GM23338 (cell line): ENCODE measurements at regions not wholly inside any gene's neighbourhood (a gene's known extent, or its start where the extent isn't known, plus 50 kb on each side); places are given as distances from the start of the nearest gene placed in this dataset.

Experiments
- ATAC-seq: fragments of 200-7000 bp; cut with Tn5 transposase; 3 replicates; pipeline ENCODE4 v1.9.1; 2020
- DNase-seq: peaks from one replicate; pipeline ENCODE4 v3.0.0-alpha.2; 2015; ENCODE audit warnings: low spot score
- H2AFZ ChIP-seq: fragments of 200-600 bp; sonication (generic); 2 replicates; pipeline ENCODE4 v1.8.0; 2016; ENCODE audit warnings: antibody characterized with exemption, mild to moderate bottlenecking, moderate library complexity
- H3F3A ChIP-seq: fragments of 200-600 bp; sonication (generic); replicated peaks from 2 replicates; pipeline ENCODE4 v1.8.0; 2017; ENCODE audit warnings: antibody characterized with exemption, mixed run types, low read depth
- H3K27ac ChIP-seq: fragments of 200-600 bp; sonication (generic); 2 replicates; pipeline ENCODE4 v1.6.1; 2016; ENCODE audit warnings: low read depth
- H3K27me3 ChIP-seq: fragments of 200-600 bp; sonication (generic); 2 replicates; pipeline ENCODE4 v1.8.0; 2016; ENCODE audit warnings: mild to moderate bottlenecking, mixed run types, moderate library complexity; ENCODE audit not compliant: insufficient read depth
- H3K36me3 ChIP-seq: fragments of 200-600 bp; sonication (generic); 2 replicates; pipeline ENCODE4 v1.8.0; 2016; ENCODE audit warnings: mild to moderate bottlenecking; ENCODE audit not compliant: insufficient read depth
- H3K4me1 ChIP-seq: fragments of 200-600 bp; sonication (generic); 2 replicates; pipeline ENCODE4 v1.8.0; 2016; ENCODE audit warnings: mild to moderate bottlenecking, moderate library complexity; ENCODE audit not compliant: insufficient read depth
- H3K4me2 ChIP-seq: fragments of 200-600 bp; sonication (generic); 2 replicates; pipeline ENCODE4 v1.7.1; 2017; ENCODE audit warnings: mixed run types
- H3K4me3 ChIP-seq: fragments of 200-600 bp; sonication (generic); 2 replicates; pipeline ENCODE4 v1.6.1; 2016; ENCODE audit warnings: mixed run types
- H3K79me2 ChIP-seq: fragments of 200-600 bp; sonication (generic); replicated peaks from 2 replicates; pipeline ENCODE4 v1.8.0; 2017; ENCODE audit warnings: mild to moderate bottlenecking; ENCODE audit not compliant: insufficient read depth
- H3K9me2 ChIP-seq: fragments of 200-600 bp; sonication (generic); 2 replicates; pipeline ENCODE4 v1.8.0; 2017; ENCODE audit not compliant: insufficient read depth
- H4K20me1 ChIP-seq: fragments of 200-600 bp; sonication (generic); replicated peaks from 2 replicates; pipeline ENCODE4 v1.8.0; 2017; ENCODE audit warnings: mild to moderate bottlenecking; ENCODE audit not compliant: insufficient read depth
- H3K27ac Mint-ChIP-seq: 2 replicates; pipeline ENCODE4 v1.8.0; 2020; ENCODE audit warnings: inconsistent platforms, mild to moderate bottlenecking, moderate library complexity, mixed read lengths
- H3K27me3 Mint-ChIP-seq: 3 replicates; pipeline ENCODE4 v1.8.0; 2022; ENCODE audit warnings: low read depth, mild to moderate bottlenecking, moderate library complexity, mixed read lengths, inconsistent platforms; ENCODE audit not compliant: insufficient read depth, poor library complexity
- H3K36me3 Mint-ChIP-seq: 3 replicates; pipeline ENCODE4 v1.8.0; 2021; ENCODE audit warnings: low read depth, mild to moderate bottlenecking, inconsistent platforms, moderate library complexity, mixed read lengths
- H3K4me1 Mint-ChIP-seq: 3 replicates; pipeline ENCODE4 v1.8.0; 2020; ENCODE audit warnings: mild to moderate bottlenecking, inconsistent platforms, mixed read lengths
- H3K4me3 Mint-ChIP-seq: 3 replicates; pipeline ENCODE4 v1.8.0; 2021; ENCODE audit warnings: moderate library complexity, mild to moderate bottlenecking, inconsistent platforms, mixed read lengths
- H3K9me3 Mint-ChIP-seq: 3 replicates; pipeline ENCODE4 v1.8.0; 2020; ENCODE audit warnings: moderate library complexity, mild to moderate bottlenecking, inconsistent platforms, mixed read lengths
- CREB1 ChIP-seq: fragments of 250-450 bp; sonication (Bioruptor Pico); IDR thresholded peaks from 2 replicates; pipeline ENCODE4 v1.5.0; 2020; ENCODE audit warnings: low read depth, mild to moderate bottlenecking, moderate library complexity
- EZH2 ChIP-seq: fragments of 200-600 bp; sonication (generic); IDR thresholded peaks from one replicate; pipeline ENCODE4 v1.8.0; 2017; ENCODE audit warnings: antibody characterized with exemption, mild to moderate bottlenecking, low read depth; ENCODE audit not compliant: unreplicated experiment
- EZH2phosphoT487 ChIP-seq: fragments of 200-600 bp; sonication (generic); IDR thresholded peaks from one replicate; pipeline ENCODE4 v1.8.1; 2018; ENCODE audit warnings: antibody characterized with exemption; ENCODE audit not compliant: unreplicated experiment
- JUNB ChIP-seq: IDR thresholded peaks from one replicate; pipeline ENCODE4 v1.6.1; 2016; ENCODE audit warnings: antibody characterized with exemption; ENCODE audit not compliant: unreplicated experiment
- NANOG ChIP-seq: IDR thresholded peaks from 2 replicates; pipeline ENCODE4 v1.6.1; 2016; ENCODE audit warnings: antibody characterized with exemption, borderline replicate concordance
- POLR2AphosphoS5 ChIP-seq: IDR thresholded peaks from 2 replicates; pipeline ENCODE4 v1.6.1; 2016; ENCODE audit warnings: antibody characterized with exemption, low read depth
- REST ChIP-seq: IDR thresholded peaks from one replicate; pipeline ENCODE4 v1.6.1; 2018; ENCODE audit warnings: antibody characterized with exemption; ENCODE audit not compliant: unreplicated experiment
- STAT1 ChIP-seq: IDR thresholded peaks from one replicate; pipeline ENCODE4 v1.6.1; 2016; ENCODE audit warnings: antibody characterized with exemption; ENCODE audit not compliant: unreplicated experiment
- ZNF114 ChIP-seq: fragments of 250-450 bp; sonication (Bioruptor Pico); IDR thresholded peaks from 2 replicates; pipeline ENCODE4 v1.5.0; 2020; ENCODE audit warnings: mild to moderate bottlenecking, moderate library complexity
- ZNF331 ChIP-seq: fragments of 250-450 bp; sonication (Bioruptor Pico); IDR thresholded peaks from 2 replicates; pipeline ENCODE4 v1.5.0; 2020; ENCODE audit warnings: low read depth, mild to moderate bottlenecking, moderate library complexity
- TF ChIP-seq, protein P1 (sequence below), 2 experiments: fragments of 200-600 bp in 1 of 2; sonication (generic) in 1 of 2; conservative IDR thresholded peaks; 2 replicates each; pipeline versions ENCODE4 v1.5.1 to v1.6.1; 2016 to 2017; ENCODE audit warnings: antibody characterized with exemption in 2 of 2, low read depth in 2 of 2, mild to moderate bottlenecking in 2 of 2, moderate library complexity in 1 of 2
- TF ChIP-seq, protein P2 (sequence below): fragments of 250-450 bp; sonication (Bioruptor Pico); IDR thresholded peaks from 2 replicates; pipeline ENCODE4 v1.5.0; 2020; ENCODE audit warnings: mild to moderate bottlenecking, moderate library complexity
- TF ChIP-seq, protein P3 (sequence below): IDR thresholded peaks from 2 replicates; pipeline ENCODE4 v1.6.1; 2016; ENCODE audit warnings: antibody characterized with exemption

- H2AFZ ChIP-seq = peak overlapping the region; percentile 56
Measured at GRCh38 chr5:125337294-125337693, 590.9 kb upstream of the ZNF608 start.

More at GRCh38 chr5:125337294-125337693, 590.9 kb upstream of the ZNF608 start:
- no peaks in the 10 kb centered on the region for H3K9me2 ChIP-seq
- H3K36me3 ChIP-seq = no peaks in the 10 kb centered on the region
- no peak for ATAC-seq
- Mint-ChIP-seq H3K4me1 (peaks cover 12% of the 10 kb centered on the region), H3K9me3 (no peaks in the 10 kb centered on the region), H3K27ac (peak overlapping the region; percentile 32), H3K27me3 (no peaks in the 10 kb centered on the region), H3K4me3 (no peak overlapping the region), H3K36me3 (no peaks in the 10 kb centered on the region)
- H3K4me3 ChIP-seq = no peak overlapping the region
- DNase-seq = no peak
- no peaks in the 10 kb centered on the region for H3F3A ChIP-seq
- H3K79me2 ChIP-seq = no peaks in the 10 kb centered on the region
- H3K27ac ChIP-seq = no peak overlapping the region
- peak overlapping the region; percentile 62 for H3K4me2 ChIP-seq
- no peaks in the 10 kb centered on the region for H3K27me3 ChIP-seq
- peaks cover 16% of the 10 kb centered on the region for H3K4me1 ChIP-seq
- TF ChIP-seq ZNF114 (CRISPR knock-in tag) = no peak
- TF ChIP-seq, protein P1, sequence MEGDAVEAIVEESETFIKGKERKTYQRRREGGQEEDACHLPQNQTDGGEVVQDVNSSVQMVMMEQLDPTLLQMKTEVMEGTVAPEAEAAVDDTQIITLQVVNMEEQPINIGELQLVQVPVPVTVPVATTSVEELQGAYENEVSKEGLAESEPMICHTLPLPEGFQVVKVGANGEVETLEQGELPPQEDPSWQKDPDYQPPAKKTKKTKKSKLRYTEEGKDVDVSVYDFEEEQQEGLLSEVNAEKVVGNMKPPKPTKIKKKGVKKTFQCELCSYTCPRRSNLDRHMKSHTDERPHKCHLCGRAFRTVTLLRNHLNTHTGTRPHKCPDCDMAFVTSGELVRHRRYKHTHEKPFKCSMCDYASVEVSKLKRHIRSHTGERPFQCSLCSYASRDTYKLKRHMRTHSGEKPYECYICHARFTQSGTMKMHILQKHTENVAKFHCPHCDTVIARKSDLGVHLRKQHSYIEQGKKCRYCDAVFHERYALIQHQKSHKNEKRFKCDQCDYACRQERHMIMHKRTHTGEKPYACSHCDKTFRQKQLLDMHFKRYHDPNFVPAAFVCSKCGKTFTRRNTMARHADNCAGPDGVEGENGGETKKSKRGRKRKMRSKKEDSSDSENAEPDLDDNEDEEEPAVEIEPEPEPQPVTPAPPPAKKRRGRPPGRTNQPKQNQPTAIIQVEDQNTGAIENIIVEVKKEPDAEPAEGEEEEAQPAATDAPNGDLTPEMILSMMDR (conservative IDR thresholded peaks at IDR 0.05; ENCODE audit: low read depth in 2 of 2) = no peak
- TF ChIP-seq NANOG = no peak
- TF ChIP-seq EZH2phosphoT487 = no peak
- TF ChIP-seq REST = no peak
- TF ChIP-seq, protein P2, sequence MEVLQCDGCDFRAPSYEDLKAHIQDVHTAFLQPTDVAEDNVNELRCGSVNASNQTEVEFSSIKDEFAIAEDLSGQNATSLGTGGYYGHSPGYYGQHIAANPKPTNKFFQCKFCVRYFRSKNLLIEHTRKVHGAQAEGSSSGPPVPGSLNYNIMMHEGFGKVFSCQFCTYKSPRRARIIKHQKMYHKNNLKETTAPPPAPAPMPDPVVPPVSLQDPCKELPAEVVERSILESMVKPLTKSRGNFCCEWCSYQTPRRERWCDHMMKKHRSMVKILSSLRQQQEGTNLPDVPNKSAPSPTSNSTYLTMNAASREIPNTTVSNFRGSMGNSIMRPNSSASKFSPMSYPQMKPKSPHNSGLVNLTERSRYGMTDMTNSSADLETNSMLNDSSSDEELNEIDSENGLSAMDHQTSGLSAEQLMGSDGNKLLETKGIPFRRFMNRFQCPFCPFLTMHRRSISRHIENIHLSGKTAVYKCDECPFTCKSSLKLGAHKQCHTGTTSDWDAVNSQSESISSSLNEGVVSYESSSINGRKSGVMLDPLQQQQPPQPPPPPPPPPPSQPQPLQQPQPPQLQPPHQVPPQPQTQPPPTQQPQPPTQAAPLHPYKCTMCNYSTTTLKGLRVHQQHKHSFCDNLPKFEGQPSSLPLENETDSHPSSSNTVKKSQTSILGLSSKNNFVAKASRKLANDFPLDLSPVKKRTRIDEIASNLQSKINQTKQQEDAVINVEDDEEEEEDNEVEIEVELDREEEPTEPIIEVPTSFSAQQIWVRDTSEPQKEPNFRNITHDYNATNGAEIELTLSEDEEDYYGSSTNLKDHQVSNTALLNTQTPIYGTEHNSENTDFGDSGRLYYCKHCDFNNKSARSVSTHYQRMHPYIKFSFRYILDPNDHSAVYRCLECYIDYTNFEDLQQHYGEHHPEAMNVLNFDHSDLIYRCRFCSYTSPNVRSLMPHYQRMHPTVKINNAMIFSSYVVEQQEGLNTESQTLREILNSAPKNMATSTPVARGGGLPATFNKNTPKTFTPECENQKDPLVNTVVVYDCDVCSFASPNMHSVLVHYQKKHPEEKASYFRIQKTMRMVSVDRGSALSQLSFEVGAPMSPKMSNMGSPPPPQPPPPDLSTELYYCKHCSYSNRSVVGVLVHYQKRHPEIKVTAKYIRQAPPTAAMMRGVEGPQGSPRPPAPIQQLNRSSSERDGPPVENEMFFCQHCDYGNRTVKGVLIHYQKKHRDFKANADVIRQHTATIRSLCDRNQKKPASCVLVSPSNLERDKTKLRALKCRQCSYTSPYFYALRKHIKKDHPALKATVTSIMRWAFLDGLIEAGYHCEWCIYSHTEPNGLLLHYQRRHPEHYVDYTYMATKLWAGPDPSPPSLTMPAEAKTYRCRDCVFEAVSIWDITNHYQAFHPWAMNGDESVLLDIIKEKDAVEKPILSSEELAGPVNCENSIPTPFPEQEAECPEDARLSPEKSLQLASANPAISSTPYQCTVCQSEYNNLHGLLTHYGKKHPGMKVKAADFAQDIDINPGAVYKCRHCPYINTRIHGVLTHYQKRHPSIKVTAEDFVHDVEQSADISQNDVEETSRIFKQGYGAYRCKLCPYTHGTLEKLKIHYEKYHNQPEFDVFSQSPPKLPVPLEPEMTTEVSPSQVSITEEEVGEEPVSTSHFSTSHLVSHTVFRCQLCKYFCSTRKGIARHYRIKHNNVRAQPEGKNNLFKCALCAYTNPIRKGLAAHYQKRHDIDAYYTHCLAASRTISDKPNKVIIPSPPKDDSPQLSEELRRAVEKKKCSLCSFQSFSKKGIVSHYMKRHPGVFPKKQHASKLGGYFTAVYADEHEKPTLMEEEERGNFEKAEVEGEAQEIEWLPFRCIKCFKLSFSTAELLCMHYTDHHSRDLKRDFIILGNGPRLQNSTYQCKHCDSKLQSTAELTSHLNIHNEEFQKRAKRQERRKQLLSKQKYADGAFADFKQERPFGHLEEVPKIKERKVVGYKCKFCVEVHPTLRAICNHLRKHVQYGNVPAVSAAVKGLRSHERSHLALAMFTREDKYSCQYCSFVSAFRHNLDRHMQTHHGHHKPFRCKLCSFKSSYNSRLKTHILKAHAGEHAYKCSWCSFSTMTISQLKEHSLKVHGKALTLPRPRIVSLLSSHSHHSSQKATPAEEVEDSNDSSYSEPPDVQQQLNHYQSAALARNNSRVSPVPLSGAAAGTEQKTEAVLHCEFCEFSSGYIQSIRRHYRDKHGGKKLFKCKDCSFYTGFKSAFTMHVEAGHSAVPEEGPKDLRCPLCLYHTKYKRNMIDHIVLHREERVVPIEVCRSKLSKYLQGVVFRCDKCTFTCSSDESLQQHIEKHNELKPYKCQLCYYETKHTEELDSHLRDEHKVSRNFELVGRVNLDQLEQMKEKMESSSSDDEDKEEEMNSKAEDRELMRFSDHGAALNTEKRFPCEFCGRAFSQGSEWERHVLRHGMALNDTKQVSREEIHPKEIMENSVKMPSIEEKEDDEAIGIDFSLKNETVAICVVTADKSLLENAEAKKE (CRISPR knock-in tag) = no peak
- no peak for TF ChIP-seq EZH2
- TF ChIP-seq POLR2AphosphoS5 = no peak
- no peak for TF ChIP-seq STAT1
- TF ChIP-seq CREB1 (CRISPR knock-in tag) = no peak
- TF ChIP-seq, protein P3, sequence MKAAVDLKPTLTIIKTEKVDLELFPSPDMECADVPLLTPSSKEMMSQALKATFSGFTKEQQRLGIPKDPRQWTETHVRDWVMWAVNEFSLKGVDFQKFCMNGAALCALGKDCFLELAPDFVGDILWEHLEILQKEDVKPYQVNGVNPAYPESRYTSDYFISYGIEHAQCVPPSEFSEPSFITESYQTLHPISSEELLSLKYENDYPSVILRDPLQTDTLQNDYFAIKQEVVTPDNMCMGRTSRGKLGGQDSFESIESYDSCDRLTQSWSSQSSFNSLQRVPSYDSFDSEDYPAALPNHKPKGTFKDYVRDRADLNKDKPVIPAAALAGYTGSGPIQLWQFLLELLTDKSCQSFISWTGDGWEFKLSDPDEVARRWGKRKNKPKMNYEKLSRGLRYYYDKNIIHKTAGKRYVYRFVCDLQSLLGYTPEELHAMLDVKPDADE = no peak
- TF ChIP-seq ZNF331 (CRISPR knock-in tag) = no peak
- no peak for TF ChIP-seq JUNB
- H4K20me1 ChIP-seq = no peaks in the 10 kb centered on the region
